ENCODE measurements at regions not wholly inside any gene's neighbourhood (a gene's known extent, or its start where the extent isn't known, plus 50 kb on each side); places are given as distances from the start of the nearest gene placed in this dataset.
"Not testable (repeated sequence)": the region's sequence is repeated elsewhere in the genome, so short reads cannot be mapped to it uniquely, and the experiment has no call there.

DNA sequence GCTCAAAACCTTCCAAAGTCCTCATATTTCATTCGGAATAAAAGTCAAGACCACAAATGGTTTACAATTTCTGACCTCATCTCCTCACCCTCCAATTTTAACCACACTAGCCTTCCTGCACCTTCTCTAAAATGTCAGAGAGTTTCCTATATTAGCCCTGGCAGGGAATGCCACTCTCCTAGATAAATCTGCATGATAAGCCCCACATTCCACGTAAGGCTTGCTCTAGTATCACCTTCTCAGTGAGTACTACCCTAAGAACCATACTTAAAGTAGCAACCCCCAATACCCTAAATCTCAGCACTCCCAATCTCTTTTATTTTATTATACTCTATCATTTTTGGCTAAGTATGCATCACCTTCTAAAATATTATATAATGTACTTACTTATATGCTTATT, 100.5 kb upstream of the SLITRK5 start:
- Mint-ChIP-seq H3K4me3 (no peak overlapping the region), H3K4me1 (no peaks in the 10 kb centered on the region), H3K27me3 (no peaks in the 10 kb centered on the region), H3K9me3 (no peaks in the 10 kb centered on the region), H3K27ac (no peak overlapping the region), H3K36me3 (no peaks in the 10 kb centered on the region)
- no peak for DNase-seq
- CTCF ChIA-PET: no interaction called here

DNA sequence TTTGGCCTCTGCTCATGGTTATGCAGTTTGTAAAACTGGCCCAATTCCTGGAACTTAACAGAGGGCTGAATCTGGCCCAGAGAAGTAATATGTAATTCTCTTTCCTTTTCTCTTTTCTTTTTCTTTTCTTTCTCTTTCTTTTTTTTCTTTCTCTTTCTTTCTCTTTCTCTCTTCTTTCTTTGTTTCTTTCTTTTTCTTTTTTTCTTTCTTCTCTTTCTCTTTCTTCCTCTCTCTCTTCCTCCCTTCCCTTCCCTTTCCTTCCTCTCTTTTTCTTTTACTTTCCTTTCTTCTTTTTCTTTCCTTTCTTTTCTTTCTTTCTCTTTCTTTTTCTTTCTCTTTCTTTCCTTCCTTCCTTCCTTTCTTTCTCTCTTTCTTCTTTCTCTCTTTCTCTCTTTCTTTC, 88.8 kb upstream of the SLITRK5 start:
- H3K36me3 Mint-ChIP-seq: no peaks in the 10 kb centered on the region
- no peak for DNase-seq
- no peaks in the 10 kb centered on the region for H3K9me3 Mint-ChIP-seq
- CTCF ChIA-PET: no interaction called here
- no peak overlapping the region for H3K4me3 Mint-ChIP-seq
- no peaks in the 10 kb centered on the region for H3K27me3 Mint-ChIP-seq
- H3K27ac Mint-ChIP-seq: no peak overlapping the region
- H3K4me1 Mint-ChIP-seq: no peaks in the 10 kb centered on the region

DNA sequence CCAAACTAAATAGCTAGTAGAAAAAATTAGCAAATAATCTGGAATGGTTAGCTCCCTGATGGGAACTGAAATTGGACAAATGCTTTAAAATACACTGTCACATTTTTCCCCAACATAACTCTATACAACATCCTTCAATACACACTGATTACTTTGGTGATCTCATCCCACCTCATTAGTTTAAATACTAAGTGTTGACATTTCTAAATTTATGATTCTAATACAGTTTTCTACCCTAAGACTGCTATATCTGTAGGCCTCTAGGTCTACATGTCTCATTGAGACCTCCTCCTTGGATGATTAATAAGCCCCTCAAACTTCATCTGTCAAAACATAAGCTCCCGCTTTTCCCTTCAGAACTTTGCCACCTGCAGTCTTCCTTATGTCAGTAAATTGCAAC, 80.7 kb upstream of the SLITRK5 start:
- H3K36me3 Mint-ChIP-seq: no peaks in the 10 kb centered on the region
- H3K9me3 Mint-ChIP-seq: peaks cover 8% of the 10 kb centered on the region
- H3K4me1 Mint-ChIP-seq: no peaks in the 10 kb centered on the region
- H3K27me3 Mint-ChIP-seq: no peaks in the 10 kb centered on the region
- DNase-seq: no peak
- CTCF ChIA-PET: no interaction called here
- H3K4me3 Mint-ChIP-seq: no peak overlapping the region
- no peak overlapping the region for H3K27ac Mint-ChIP-seq

DNA sequence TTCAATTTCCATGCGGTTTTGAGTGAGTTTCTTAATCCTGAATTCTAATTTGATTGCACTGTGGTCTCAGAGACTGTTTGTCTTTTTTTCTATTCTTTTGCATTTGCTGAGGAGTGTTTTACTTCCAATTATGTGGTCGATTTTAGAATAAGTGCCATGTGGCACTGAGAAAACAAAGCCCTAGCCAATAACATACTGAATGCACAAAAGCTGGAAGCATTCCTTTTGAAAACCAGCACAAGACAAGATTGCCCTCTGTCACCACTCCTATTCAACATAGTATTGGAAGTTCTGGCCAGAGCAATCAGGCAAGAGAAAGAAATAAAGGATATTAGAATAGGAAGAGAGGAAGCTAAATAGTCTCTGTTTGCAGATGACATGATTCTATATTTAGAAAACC, 66.7 kb upstream of the SLITRK5 start:
- H3K36me3 Mint-ChIP-seq, CTCF ChIA-PET, H3K4me3 Mint-ChIP-seq, DNase-seq, H3K4me1 Mint-ChIP-seq, H3K27ac Mint-ChIP-seq, H3K27me3 Mint-ChIP-seq: not testable (repeated sequence)
- H3K9me3 Mint-ChIP-seq: peaks cover 16% of the 10 kb centered on the region

DNA sequence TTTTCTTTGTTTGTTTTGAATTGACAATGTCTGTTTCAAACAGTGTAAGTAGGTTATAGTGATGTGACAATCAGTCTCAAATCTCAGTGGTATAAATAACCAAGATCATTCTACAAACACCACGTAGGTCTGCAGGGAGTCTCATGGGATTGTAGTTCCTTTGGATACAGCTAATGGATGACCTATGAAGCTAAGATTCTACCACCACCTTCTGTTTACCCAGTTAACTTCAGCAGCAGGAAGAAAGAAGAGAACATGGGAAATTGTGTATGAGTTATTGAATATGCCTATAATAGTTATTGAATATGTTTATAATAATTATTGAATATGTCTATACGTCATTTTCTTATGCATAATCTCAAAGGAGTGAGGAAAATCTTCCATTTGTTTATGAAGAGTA, 63.9 kb upstream of the SLITRK5 start:
- Mint-ChIP-seq H3K36me3 (no peaks in the 10 kb centered on the region), H3K4me1 (no peaks in the 10 kb centered on the region), H3K27ac (no peak overlapping the region), H3K27me3 (no peaks in the 10 kb centered on the region), H3K9me3 (peaks cover 16% of the 10 kb centered on the region), H3K4me3 (no peak overlapping the region)
- CTCF ChIA-PET: no interaction called here
- no peak for DNase-seq

DNA sequence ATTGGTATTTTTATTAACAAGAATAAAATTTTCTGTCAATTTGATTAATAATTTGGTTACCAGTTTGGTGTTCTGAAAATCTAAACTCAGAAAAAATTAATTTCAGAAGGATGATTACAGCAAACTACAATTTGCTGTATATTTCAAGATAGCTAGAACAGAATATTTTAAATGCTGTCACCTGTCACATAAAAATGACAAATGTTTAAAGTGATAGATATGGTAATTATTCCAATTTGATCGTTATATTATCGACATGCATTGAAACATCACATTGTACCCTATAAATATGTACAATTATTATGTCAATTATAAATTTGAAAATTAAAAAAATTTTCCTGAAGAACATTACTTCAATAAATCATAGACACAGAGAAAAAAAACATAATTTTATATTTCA, 56.9 kb upstream of the SLITRK5 start:
- CTCF ChIA-PET: no interaction called here
- Mint-ChIP-seq H3K36me3 (no peaks in the 10 kb centered on the region), H3K4me3 (no peak overlapping the region), H3K4me1 (no peaks in the 10 kb centered on the region), H3K27me3 (no peaks in the 10 kb centered on the region), H3K27ac (no peak overlapping the region), H3K9me3 (no peaks in the 10 kb centered on the region)
- no peak for DNase-seq
